ENCODE measurements at regions not wholly inside any gene's neighbourhood (a gene's known extent, or its start where the extent isn't known, plus 50 kb on each side); places are given as distances from the start of the nearest gene placed in this dataset.

DNA sequence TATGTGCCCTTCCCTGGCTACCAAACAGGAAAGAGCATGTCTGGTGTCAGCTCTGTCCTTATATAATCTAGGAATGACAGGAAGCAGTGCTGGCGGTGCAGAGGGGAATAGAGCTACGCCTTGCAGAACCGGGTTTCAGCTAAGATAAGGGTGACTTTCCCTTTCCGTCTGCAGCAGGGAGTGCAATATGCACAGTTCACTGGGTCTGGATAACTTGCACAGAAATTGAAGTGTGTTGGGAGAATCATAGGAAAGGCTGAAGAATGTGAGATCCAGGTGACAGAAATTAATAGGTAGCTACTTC lies 90.0 kb upstream of the TSHZ3 start:
- 30% methylated on average over 2 of the region's 4 CpGs; no CpG with 5 or more reads in 1 of the 2 donors for WGBS, 2 donors (ENCODE audit: low coverage in 1 of 2)

DNA sequence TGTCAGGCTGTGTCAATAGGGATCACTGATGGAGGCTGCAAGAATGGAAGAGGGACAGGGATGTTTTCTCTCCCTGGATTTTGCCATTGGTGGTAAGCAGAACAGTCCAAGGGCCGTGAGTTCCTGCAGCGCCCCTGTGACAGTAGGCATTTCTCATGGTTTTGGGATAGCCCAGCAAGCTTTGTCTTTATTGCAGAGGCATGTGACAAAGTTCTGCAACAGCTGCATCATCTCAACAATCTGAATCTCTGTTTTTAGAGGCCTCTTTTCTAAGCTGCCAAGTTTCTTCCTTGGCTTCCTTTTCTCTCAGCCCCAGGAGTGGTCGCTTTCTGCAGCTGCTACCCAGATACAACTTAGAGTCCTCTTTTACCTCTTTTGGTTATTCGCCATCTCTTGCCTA lies 95.7 kb upstream of the TSHZ3 start:
- WGBS, 2 donors (ENCODE audit: low coverage in 1 of 2), result 61% methylated on average over 4 of the region's 4 CpGs; no CpG with 5 or more reads in 1 of the 2 donors
- no peak overlapping the region for H3K27ac ChIP-seq
- TF ChIP-seq EP300 (IDR thresholded peaks at IDR 0.05), result no peak
- TF ChIP-seq POLR2AphosphoS5 (IDR thresholded peaks at IDR 0.05), result no peak
- TF ChIP-seq POLR2A (IDR thresholded peaks at IDR 0.05), result no peak
- TF ChIP-seq, protein P1, sequence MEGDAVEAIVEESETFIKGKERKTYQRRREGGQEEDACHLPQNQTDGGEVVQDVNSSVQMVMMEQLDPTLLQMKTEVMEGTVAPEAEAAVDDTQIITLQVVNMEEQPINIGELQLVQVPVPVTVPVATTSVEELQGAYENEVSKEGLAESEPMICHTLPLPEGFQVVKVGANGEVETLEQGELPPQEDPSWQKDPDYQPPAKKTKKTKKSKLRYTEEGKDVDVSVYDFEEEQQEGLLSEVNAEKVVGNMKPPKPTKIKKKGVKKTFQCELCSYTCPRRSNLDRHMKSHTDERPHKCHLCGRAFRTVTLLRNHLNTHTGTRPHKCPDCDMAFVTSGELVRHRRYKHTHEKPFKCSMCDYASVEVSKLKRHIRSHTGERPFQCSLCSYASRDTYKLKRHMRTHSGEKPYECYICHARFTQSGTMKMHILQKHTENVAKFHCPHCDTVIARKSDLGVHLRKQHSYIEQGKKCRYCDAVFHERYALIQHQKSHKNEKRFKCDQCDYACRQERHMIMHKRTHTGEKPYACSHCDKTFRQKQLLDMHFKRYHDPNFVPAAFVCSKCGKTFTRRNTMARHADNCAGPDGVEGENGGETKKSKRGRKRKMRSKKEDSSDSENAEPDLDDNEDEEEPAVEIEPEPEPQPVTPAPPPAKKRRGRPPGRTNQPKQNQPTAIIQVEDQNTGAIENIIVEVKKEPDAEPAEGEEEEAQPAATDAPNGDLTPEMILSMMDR (IDR thresholded peaks at IDR 0.05), result no peak
- H3K4me3 ChIP-seq, result no peak overlapping the region
- peaks cover 0 to 9% (median 0%) of the 10 kb centered on the region in 3 donors for H3K9me3 ChIP-seq
- no peaks in the 10 kb centered on the region for H3K36me3 ChIP-seq
- ATAC-seq, result no peak
- H3K27me3 ChIP-seq, result no peaks in the 10 kb centered on the region
- H3K4me1 ChIP-seq, result no peaks in the 10 kb centered on the region

More for the DNA sequence above, 90.0 kb upstream of the TSHZ3 start:
- Histone ChIP-seq H3K4me3 (no peak overlapping the region), H3K27ac (no peak overlapping the region), H3K27me3 (peaks cover 19% of the 10 kb centered on the region), H3K36me3 (no peaks in the 10 kb centered on the region), H3K4me1 (no peaks in the 10 kb centered on the region), H3K9me3 (peaks cover 0 to 12% (median 0%) of the 10 kb centered on the region in 3 donors)
- no peak for TF ChIP-seq POLR2AphosphoS5 (IDR thresholded peaks at IDR 0.05)
- TF ChIP-seq EP300 (IDR thresholded peaks at IDR 0.05), result no peak
- TF ChIP-seq, protein P1 (IDR thresholded peaks at IDR 0.05), result no peak
- no peak for TF ChIP-seq POLR2A (IDR thresholded peaks at IDR 0.05)
- no peak for ATAC-seq

DNA sequence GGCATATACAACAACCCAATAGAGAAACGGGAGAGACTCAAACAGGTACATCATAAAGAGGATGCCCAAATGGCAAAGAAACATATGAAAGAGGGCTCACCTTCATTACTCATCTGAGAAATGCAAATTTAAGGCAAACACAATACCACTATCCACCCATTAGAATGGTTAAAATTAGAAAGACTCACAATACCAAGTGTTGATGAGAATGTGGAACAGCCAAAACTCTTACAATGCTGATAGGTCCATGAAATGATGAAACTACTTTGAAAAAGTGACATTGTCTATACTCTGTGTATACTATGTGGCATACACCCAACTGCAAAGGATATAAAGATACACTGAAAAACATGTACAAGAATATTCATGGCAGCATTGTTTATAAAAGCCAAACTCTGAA lies 96.2 kb upstream of the TSHZ3 start:
- ATAC-seq, result no peak
- H3K4me3 ChIP-seq, result no peak overlapping the region
- WGBS, 2 donors (ENCODE audit: low coverage in 1 of 2), result 100% methylated on average over 1 of the region's 1 CpG; no CpG with 5 or more reads in 1 of the 2 donors
- no peaks in the 10 kb centered on the region for H3K4me1 ChIP-seq
- no peak overlapping the region for H3K27ac ChIP-seq
- no peaks in the 10 kb centered on the region for H3K27me3 ChIP-seq
- H3K36me3 ChIP-seq, result no peaks in the 10 kb centered on the region
- peaks cover 0 to 9% (median 0%) of the 10 kb centered on the region in 3 donors for H3K9me3 ChIP-seq
- no peak for TF ChIP-seq POLR2AphosphoS5 (IDR thresholded peaks at IDR 0.05)
- no peak for TF ChIP-seq EP300 (IDR thresholded peaks at IDR 0.05)
- TF ChIP-seq, protein P1 (IDR thresholded peaks at IDR 0.05), result no peak
- no peak for TF ChIP-seq POLR2A (IDR thresholded peaks at IDR 0.05)

DNA sequence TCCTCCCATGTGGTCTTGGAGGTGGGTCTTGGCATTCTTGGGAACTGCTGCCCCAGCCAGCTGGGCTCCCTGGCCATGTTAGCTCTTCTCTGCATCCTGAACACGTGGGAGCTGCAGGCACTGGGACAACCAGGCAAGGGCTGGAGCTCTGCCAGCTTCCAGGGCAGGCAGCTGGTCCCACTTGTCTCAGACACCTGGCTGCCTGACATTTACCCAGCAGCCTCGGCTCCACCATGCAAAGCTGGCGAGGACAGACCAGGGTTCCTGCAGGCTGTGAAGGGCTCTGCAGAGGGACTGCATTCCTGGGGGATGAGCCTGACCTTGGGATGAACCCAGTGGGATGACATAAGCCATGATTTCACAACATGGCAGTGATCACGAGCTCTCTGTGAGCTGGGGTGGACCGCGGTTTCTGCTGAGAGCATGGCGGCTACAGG lies 99.0 kb upstream of the TSHZ3 start:
- TF ChIP-seq POLR2A (IDR thresholded peaks at IDR 0.05) (no peak), POLR2AphosphoS5 (IDR thresholded peaks at IDR 0.05) (no peak), EP300 (IDR thresholded peaks at IDR 0.05) (no peak)
- TF ChIP-seq, protein P1 (IDR thresholded peaks at IDR 0.05), result no peak
- peak overlapping the region in 1 of 4 donors; percentile 26 for H3K27ac ChIP-seq

DNA sequence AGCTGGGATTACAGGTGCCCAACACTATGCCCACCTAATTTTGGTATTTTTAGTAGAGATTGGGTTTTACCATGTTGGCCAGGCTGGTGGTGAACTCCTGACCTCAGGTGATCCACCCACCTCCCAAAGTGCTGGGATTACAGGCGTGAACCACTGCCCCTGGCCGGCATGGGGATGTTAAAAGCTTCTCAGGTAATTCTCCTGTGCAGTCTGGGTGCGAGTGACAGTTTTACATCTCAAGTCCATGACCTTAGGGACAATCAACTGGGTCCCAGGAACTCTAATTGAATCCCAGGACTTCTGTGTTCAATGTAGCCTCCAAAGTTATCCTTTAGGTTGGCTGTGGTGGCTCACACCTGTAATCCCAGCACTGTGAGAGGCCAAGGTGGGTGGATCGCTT lies 100.1 kb upstream of the TSHZ3 start:
- no CpG with 5 or more reads among the region's 4 CpGs for WGBS, 2 donors (ENCODE audit: low coverage in 1 of 2)
- no peak for TF ChIP-seq POLR2A (IDR thresholded peaks at IDR 0.05)
- no peak for TF ChIP-seq EP300 (IDR thresholded peaks at IDR 0.05)
- no peak for TF ChIP-seq POLR2AphosphoS5 (IDR thresholded peaks at IDR 0.05)
- TF ChIP-seq, protein P1 (IDR thresholded peaks at IDR 0.05), result no peak
- H3K36me3 ChIP-seq, result no peaks in the 10 kb centered on the region
- H3K27ac ChIP-seq, result no peak overlapping the region
- peaks cover 7% of the 10 kb centered on the region for H3K27me3 ChIP-seq
- peaks cover 0 to 9% (median 0%) of the 10 kb centered on the region in 3 donors for H3K9me3 ChIP-seq
- H3K4me3 ChIP-seq, result no peak overlapping the region
- no peaks in the 10 kb centered on the region for H3K4me1 ChIP-seq
- ATAC-seq, result no peak

More for the DNA sequence above, 99.0 kb upstream of the TSHZ3 start:
- Histone ChIP-seq H3K36me3 (no peaks in the 10 kb centered on the region), H3K4me1 (no peaks in the 10 kb centered on the region), H3K9me3 (peaks cover 0 to 9% (median 0%) of the 10 kb centered on the region in 3 donors), H3K27me3 (peaks cover 7% of the 10 kb centered on the region), H3K4me3 (no peak overlapping the region)
- whole genome bisulfite sequencing, 2 donors (ENCODE audit: low coverage in 1 of 2), result 80% methylated on average over 1 of the region's 7 CpGs; no CpG with 5 or more reads in 1 of the 2 donors
- peak; percentile 90 for ATAC-seq

Measured in gastroesophageal sphincter (tissue), 4 donors.